C1 segment of cervical spinal cord (tissue), 14 donors: ENCODE measurements at regions not wholly inside any gene's neighbourhood (a gene's known extent, or its start where the extent isn't known, plus 50 kb on each side); places are given as distances from the start of the nearest gene placed in this dataset.
"Not testable (repeated sequence)": the region's sequence is repeated elsewhere in the genome, so short reads cannot be mapped to it uniquely, and the experiment has no call there.

Experiments
- DNase-seq, 14 donors: peaks; one replicate each; lab custom pipeline; 2025; lab: John Stamatoyannopoulos, UW

DNA sequence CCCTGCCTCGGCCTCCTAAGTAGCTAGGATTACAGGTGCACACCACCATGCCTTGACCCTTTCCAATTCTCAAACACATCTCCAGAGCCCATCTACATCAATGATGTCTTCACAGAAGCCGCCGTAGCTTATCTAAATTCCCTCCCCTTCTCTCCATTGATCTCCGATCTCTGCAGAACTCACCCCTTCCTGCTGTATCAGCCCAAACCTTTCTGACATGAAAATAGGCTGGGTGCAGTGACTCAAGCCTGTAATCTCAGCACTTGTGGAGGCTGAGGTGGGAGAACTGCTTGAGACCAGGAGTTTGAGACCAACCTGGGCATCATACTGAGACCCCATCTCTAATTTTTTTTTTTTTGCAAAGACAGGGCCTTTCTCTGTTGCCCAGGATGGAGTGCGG is 406.6 kb upstream of the AMELY start:
- no peak for DNase-seq

DNA sequence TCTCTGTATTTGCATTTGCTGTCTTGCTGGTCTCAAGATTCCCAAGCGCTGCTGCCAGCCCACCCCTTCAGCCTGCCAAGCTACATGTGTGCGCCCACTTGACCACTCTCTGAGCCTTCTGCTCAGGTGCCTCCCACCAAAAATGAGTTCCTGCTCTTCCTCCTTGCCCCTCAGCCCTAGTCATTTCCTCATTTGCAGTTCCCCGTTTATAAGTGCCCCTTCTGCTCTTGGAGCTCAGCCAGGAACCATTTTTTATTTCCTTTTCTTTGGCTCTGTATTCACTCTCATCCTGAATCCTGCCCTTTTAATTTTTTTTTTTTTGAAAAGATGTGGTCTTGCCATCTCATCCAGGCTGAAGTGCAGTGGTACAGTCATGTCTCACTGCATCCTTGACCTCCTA is 406.0 kb upstream of the AMELY start:
- DNase-seq, result no peak

DNA sequence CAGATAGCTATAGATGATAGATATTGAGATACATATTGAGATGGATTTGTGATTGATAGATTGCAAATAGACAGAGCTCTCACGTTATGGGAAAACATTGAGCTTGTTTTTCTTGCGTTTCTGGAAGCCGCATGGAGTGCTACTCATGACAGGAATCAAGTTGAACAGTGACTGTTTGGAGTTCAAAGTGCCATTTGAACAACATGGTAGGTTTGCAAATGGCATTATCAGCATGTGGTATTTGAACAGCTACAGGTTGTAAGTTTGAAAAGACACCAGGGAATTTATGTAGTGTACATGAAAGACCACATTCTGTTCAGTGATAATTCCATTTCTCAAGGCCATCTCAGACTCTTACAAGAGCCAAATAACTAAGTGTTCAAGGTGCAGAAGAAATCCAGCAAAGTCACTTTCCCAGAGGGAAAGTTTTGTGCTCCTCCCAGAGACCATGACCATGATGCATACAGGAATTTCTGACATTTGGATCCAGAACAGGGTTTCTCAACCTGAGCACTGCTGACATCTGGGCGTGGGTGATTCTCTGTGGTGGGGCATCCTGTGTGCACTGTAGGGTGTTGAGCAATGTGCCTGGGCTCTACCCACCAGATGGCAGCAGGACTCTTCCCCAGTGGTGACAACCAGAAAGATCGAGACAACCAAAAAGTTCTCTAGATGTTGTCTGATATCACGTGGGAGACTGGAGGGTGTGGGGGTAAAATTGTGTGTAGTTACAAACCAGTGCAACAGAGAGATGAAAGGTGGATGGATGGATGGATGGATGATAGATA is 399.1 kb upstream of the AMELY start:
- DNase-seq, result no peak

DNA sequence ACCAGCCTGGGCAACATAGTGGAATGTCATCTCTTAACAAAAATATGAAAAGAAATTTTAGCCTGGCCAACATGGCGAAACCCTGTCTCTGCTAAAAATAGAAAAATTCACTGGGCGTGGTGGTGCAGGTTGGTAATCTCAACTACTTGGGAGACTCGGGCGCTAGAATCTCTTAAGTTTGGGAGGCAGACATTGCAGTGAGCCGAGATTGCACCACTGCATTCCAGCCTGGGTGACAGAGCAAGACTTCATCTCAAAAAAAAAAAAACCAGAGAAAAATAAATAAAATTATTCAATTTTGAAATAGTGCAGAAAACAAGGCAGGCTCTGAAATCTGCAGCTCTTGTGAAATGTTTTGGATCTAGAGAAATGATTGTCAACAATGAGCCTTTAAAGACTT is 397.3 kb upstream of the AMELY start:
- DNase-seq, result no peak

DNA sequence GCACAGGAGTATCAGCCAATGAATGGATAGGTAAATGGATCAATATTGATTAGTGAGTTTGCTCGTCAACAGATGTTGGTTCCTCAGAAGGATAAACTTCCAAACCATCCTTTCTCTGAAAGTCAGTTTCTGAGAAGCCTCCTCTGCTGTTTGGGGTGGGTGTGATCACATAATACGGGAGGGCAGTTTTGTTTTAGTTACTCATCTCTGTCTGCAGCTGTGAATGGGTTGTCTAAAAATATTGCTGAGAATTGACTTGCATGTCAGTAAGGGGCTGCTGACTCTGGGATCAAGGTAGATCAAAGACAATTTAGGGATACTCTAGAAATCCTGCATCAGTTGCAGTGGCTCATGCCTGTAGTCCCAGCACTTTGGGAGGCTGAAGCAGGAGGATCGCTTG is 390.8 kb upstream of the AMELY start:
- DNase-seq, result no peak

DNA sequence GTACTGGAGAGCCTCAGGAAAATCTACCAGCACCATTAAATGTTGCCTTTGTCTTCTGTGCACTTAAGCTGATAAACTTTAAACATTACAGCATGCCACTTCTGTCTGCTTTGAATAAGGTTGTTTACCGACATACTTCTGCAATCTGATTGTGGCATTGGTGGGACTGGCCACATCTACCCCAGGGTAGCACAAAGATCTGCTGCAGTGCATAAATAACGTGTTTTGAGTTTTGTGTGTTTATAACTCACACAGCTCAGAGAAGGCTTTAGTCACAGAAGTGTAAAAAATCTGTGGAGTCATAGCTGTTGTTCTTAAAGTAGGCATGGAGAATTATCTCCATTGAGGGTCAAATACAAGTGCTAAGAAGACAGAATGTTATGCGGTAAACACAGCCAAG is 388.4 kb upstream of the AMELY start:
- DNase-seq, result no peak

DNA sequence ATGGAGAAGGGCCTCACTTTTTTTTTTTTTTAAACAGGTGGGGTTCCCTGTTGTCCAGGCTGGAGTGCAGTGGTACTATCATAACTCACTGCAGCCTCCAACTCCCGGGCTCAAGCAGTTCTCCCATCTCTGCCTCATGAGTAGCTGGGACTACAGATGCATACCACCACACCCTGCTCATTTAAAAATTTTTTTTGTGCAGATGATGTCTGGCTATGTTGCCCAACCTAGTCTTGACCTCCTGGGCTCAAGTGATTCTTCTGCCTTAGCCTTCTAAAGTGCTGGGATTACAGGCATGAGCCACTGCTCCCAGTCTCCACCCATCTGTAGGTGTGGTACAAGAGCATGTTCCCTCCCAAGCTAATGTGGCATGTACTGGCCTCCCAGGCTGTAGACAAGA is 380.6 kb upstream of the AMELY start:
- DNase-seq, result no peak

DNA sequence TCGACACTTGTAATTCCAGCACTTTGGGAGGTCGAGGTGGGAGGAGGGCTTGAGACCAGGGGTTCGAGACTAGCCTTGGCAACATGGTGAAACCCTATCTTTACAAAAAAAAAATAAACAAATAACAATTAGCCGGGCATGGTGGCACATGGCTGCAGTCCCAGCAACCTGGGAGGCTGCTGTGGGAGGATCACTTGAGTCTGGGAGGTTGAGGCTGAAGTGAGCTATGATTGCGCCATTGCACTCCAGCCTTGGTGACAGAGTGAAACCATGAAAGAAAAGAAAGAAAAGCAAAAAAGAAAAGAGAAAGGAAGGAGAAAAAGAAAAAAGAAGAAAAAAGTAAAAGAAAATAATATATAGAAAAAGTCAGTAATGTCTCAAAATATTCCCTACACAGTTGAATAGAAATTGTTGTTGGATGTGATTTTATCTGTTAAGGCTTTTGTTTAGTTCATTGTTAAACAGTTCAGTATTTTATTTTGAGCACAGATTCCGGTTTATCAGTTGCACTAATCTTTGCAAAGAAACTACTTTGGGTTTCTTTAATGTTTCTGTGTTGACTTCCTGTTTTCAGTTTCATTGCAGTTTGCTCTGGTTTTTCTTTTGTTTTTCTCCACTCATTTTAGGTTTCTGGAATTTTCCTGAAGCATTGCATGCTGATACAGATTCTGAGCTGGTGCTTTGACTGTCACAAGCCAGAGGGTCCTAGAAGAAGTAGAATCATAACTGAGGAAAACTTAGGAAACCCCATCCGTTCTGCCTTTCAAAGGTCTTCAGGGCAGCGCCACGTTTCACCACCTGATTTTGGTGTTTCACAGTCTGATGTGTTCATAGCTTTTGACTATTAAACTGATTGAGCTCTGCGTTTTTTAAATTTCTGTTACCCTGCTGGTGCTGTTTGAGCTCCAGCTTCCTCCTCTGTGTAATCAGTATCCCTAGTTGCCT is 378.6 kb upstream of the AMELY start:
- DNase-seq, result no peak

DNA sequence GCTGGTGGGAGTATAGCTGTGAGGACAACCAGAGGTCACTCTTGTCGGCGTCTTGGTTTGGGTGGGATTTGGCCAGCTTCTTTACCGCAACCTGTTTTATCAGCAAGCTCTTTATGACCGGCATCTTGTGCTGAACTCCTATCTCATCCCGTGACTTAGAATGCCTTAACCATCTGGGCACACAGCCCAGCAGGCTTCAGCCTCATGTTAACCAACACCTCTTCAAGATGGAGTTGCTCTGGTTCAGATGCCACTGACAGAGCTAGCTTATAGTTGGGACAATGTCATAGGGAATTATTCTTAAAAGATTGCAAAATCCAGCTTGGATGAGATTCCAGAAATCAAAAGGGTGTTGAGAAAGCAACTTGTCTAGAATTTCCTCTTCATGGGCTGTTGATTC is 377.1 kb upstream of the AMELY start:
- no peak for DNase-seq

DNA sequence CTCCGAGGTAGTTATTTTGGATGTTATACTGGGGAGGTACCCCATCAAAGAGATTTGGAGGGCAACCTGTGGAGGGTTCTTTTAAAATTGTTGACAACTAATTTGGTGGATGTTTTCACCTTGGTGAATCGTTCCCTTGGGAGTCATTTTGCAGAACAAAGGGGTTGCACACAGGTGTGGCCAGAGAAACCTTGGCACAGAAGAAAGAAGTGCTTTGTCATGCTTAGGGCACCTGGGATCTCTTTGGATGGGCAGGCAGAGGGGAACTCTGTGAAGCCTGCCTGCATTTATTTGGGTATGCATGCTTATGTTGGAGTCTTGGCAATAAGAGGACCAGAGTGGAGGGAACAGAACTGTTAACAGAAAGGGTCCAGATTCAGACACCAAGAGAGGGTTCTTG is 376.4 kb upstream of the AMELY start:
- DNase-seq, result not testable (repeated sequence)

DNA sequence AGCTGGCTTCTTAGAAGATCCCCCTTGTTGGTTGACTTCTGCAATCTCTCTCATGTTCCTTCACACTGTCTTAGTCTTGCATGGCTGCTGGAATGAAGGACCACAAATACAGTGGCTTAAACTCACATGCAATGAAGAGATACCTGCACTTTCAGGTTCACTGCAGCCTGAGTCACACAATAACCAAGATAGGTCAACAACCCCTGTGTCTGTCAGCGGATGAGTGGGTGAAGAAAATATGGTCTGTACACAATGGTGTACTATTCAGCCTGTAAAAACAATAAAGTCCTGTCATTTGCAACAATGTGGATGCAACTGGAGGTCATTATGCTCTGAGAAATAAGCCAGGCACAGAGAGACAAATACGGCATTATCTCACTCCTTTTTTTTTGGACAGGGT is 373.8 kb upstream of the AMELY start:
- DNase-seq, result no peak

DNA sequence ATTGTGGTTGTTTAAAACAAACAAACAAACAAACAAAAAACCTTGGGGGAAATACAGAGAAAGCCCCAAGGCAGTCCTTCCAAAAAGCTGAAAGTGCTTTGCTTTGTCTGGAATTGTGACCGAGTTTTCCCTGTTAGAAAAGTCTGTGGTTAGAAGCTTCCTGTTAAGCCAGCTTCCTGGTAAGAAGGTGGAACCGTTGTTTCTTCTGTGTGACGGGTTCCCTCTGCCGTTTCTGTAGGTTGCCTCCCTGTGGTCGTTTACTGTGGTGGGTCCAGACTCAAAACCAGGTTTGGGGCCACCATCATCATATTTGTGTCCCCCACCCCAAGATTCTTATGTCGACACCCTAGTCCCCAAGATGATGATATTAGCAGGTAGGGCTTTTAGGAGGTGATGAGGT is 371.4 kb upstream of the AMELY start:
- DNase-seq, result no peak

DNA sequence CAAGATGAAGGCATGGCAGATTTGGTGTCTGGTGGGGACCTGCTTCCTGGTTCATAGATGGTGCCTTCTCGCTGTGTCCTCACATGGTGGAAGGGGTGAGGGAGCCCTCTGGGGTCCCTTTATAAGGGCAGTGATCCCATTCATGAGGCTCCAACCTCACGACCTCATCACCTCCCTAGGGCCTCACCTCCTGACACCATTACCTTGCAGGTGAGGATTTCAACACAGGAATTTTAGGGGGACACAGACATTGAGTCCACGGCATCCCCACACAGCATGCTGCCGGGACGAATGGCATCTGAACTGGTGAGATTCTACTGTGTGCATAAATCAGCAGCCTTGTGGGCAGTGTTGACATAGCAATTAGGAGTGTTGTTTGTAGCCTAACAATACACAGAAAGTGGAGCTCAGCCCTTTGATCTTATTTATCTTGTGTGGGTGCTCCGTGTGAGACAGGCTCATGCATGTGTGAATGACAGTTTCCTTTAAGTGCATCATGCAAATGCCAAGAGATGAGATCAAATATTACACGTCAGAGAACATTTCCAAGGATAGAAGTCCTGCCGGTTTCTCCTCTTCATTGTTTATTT is 368.7 kb upstream of the AMELY start:
- DNase-seq, result not testable (repeated sequence)

DNA sequence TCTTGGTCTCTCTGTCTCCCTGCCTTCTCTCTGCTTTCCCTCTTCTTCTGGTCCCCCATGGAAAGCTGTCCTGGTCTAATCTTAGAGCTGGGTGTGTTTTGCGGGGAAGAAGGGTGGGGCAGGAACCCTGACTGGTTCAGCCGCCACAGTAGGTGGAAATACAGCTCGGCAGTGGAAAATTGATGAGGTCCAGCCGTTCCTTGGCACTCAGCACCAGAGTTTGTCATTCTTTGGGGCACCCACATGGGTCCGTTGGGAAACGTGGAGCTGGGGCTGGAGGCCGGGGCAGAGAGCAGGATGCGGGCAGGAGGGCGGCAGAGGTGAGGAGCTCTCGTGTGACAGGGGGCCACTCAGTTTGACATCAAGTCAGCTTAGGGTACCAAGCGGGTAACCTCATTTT is 364.2 kb upstream of the AMELY start:
- no peak for DNase-seq

DNA sequence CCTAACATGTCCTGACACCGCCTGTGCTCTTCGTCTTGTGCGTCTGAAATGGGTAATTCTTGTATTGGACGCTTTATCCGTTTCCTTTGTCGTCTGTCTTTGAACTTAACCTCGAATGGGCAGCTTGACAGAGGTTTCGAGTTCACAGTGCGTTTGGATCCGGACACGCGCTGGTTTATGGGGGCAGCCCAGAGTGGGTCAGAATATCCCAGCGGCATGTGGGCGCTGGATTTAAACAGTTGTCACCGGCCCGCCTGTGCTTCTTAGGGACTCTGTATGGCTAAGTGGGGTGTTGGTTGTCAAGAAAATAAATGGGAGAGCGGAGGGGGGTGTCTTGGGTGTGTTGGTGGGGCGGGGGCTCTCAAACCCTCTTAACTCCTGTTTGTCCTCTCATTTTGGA is 363.5 kb upstream of the AMELY start:
- no peak for DNase-seq

DNA sequence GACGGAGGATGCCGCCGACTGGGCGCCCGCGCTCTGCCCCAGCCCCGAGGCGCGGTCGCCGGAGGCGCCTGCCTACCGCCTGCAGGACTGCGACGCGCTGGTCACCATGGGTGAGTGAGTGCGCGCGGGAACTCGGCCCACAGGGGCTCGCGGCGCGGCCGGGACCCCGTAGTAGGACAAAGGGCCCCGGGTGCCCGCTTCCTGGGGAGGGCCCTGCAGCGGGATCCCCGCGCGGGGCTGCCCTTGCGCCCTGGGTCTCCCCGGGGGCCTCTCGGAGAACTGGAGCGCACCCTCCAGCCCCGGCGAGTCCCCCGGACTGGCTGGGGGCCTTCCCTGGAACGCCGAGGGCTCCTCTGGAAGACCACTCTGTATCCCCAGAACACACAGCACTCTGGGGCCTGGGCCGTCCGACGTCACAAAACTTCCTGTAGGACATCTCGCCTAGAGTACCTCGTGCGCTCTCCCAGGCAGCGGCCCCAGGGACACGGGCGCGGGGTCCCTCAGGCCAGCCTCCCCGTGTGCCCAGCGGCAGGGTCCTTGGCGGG is 362.9 kb upstream of the AMELY start:
- peak in 2 of 14 donors; percentile 2 to 7 for DNase-seq

DNA sequence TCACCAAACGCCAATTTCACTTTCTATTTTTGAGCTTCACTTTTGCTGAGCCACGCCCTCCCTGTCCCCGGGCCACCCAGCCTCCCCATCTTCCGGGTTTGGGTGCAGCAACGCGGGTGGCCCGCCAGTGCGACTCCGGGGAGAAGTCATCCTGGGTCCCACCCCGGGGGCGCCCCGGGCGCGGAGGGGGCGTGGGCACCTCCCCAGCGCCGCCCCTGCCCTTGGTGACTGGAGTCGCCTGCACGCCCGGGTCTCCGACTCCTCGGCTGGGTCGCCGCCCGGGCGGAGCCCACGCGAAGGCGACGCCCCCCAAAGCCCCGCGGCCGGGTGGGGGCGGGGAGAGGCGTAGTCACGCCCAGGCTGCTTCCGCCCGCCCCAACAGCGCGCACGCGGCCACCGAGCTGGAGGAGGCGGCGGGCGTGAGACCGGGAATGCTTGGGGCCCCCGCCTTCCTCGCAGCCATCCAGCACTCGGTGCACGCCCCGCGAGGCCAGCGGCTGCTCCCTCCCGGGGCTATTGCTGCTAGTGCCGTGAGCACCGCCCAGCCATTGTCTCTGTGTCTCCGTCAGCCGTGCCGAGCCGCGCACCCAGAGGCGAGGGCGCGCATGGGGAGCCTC is 362.1 kb upstream of the AMELY start:
- peak in 4 of 14 donors; percentile 17 to 61 (median 33) for DNase-seq

DNA sequence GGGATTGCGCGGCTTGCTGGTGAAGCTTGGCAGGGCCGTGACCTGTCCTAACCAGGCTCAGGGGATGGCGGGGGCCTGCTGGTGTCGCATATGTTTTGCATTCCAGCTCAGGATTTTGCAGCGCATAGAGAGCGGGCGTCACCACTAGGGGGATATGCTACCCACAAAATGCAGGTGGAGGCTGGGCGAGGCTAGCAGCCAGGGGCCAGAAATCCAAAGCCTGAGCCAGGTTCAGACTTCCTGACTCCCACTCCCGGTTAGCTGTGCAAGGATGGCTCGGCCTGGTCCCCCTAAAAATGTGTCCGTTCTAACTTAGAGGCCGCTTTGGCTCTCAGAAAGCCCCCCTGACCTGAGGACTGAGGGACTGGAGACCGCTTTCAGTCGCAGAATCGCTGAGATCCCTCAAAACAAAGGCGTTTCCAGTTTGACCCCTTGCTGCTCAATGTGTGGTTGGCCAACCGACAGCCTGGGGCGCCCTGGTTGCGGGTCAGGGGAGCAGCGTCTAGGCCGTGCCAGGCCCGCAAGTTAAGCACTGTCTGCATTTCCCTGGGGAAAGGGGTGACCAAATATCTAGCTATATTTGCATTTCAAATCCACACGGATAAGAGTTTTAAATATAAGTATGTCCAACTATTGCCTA is 361.1 kb upstream of the AMELY start:
- DNase-seq, result peak in 4 of 14 donors; percentile 0 to 54 (median 17)

DNA sequence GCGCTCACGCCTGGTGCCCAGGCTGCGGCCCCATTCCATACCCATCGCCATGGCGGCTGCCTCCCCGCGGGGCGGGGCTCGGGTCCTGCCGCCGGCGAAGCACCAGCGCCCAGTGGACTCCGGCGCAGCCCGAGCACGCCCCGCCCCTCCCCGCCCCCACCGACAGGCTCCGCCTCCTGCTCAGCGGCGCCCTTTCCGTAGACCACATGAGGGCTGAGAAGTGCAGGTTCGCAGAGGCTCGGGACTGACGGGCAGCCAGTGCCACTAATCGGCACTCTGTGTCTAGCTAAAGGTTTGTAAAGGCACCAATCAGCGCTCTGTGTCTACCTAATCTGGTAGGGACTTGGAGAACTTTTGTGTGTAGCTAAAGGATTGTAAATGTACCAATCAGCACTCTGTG is 352.2 kb upstream of the AMELY start:
- DNase-seq, result no peak

DNA sequence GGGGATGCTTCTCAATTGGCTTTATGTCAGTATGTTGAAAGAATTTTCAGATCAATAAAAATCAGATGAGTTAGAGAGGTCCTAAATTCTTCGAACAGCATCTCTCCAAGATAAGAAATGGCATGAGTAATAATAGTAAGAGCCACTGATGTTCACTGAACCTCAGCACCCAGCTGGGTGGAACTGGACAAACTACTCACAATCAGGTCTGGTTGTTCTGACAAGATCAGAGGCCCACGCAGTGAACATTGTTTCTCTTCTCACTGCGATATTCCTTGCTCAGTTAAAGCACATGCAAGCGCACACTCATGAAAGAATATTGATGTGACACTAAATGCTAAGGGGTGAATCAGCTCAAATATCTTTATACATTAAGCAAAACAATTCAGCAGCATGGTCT is 351.0 kb upstream of the AMELY start:
- DNase-seq, result no peak

DNA sequence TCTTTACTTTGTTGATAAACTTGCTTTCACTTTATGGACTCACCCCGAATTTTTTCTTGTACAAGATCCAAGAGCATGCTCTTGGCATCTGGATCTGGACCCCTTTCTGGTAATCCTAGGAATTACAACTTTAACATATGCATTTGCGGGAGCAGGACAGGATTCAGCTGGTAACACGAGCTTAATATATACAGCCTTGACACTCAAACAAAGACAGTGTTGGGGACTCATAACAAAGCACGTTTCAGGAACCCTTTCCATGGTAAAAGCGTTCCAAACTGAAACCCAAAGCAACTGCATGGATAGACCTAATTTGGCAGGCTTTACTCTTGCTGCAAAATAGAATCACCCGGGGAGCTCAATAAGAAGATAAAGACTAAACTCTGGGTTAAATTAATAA is 349.7 kb upstream of the AMELY start:
- no peak for DNase-seq
